Panc1 (cell line): ENCODE measurements at regions not wholly inside any gene's neighbourhood (a gene's known extent, or its start where the extent isn't known, plus 50 kb on each side); places are given as distances from the start of the nearest gene placed in this dataset.

ENCODE experiments used
- POLR2AphosphoS5 ChIP-seq: IDR thresholded peaks from 2 replicates; pipeline ENCODE4 v1.6.1; 2012; ENCODE audit warnings: mild to moderate bottlenecking, low read depth, low read length, moderate library complexity
- TF ChIP-seq, protein P1 (sequence below): fragments of 450-650 bp; IDR thresholded peaks from 2 replicates; pipeline ENCODE4 v1.5.1; 2017; ENCODE audit warnings: mild to moderate bottlenecking
- TF ChIP-seq, protein P2 (sequence below), 2 experiments: IDR thresholded peaks; 2 replicates each; pipeline ENCODE4 v1.6.1; 2011 to 2012; ENCODE audit warnings: low read depth in 2 of 2, control low read depth in 1 of 2, low read length in 1 of 2, mild to moderate bottlenecking in 1 of 2, moderate library complexity in 1 of 2; ENCODE audit not compliant: insufficient read depth in 1 of 2

DNA sequence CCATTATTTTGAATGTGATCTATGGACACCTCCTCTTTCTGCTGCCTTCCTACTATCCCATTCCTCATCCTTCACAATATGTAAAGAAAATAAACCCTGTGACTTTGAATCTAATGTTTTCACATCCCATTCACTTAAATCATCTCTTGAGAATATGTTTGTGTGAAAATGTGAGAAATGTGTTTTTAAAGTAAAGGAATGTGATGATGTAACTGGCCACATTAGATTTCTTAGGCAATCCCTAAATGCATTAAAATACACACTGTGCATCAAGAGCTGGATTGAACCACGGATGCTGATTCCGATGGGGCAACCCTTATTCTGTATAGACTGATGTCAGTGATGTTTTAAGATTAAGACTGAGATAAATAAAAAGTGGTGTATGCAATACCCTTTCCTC lies 558.9 kb upstream of the TENM3 start:
- TF ChIP-seq, protein P1, sequence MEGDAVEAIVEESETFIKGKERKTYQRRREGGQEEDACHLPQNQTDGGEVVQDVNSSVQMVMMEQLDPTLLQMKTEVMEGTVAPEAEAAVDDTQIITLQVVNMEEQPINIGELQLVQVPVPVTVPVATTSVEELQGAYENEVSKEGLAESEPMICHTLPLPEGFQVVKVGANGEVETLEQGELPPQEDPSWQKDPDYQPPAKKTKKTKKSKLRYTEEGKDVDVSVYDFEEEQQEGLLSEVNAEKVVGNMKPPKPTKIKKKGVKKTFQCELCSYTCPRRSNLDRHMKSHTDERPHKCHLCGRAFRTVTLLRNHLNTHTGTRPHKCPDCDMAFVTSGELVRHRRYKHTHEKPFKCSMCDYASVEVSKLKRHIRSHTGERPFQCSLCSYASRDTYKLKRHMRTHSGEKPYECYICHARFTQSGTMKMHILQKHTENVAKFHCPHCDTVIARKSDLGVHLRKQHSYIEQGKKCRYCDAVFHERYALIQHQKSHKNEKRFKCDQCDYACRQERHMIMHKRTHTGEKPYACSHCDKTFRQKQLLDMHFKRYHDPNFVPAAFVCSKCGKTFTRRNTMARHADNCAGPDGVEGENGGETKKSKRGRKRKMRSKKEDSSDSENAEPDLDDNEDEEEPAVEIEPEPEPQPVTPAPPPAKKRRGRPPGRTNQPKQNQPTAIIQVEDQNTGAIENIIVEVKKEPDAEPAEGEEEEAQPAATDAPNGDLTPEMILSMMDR: no peak
- TF ChIP-seq, protein P2, sequence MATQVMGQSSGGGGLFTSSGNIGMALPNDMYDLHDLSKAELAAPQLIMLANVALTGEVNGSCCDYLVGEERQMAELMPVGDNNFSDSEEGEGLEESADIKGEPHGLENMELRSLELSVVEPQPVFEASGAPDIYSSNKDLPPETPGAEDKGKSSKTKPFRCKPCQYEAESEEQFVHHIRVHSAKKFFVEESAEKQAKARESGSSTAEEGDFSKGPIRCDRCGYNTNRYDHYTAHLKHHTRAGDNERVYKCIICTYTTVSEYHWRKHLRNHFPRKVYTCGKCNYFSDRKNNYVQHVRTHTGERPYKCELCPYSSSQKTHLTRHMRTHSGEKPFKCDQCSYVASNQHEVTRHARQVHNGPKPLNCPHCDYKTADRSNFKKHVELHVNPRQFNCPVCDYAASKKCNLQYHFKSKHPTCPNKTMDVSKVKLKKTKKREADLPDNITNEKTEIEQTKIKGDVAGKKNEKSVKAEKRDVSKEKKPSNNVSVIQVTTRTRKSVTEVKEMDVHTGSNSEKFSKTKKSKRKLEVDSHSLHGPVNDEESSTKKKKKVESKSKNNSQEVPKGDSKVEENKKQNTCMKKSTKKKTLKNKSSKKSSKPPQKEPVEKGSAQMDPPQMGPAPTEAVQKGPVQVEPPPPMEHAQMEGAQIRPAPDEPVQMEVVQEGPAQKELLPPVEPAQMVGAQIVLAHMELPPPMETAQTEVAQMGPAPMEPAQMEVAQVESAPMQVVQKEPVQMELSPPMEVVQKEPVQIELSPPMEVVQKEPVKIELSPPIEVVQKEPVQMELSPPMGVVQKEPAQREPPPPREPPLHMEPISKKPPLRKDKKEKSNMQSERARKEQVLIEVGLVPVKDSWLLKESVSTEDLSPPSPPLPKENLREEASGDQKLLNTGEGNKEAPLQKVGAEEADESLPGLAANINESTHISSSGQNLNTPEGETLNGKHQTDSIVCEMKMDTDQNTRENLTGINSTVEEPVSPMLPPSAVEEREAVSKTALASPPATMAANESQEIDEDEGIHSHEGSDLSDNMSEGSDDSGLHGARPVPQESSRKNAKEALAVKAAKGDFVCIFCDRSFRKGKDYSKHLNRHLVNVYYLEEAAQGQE (IDR thresholded peaks at IDR 0.05; ENCODE audit: insufficient read depth in 1 of 2, low read depth in 2 of 2, low read length in 1 of 2): no peak
- TF ChIP-seq POLR2AphosphoS5: no peak
